ENCODE measurements at regions not wholly inside any gene's neighbourhood (a gene's known extent, or its start where the extent isn't known, plus 50 kb on each side); places are given as distances from the start of the nearest gene placed in this dataset.

DNA sequence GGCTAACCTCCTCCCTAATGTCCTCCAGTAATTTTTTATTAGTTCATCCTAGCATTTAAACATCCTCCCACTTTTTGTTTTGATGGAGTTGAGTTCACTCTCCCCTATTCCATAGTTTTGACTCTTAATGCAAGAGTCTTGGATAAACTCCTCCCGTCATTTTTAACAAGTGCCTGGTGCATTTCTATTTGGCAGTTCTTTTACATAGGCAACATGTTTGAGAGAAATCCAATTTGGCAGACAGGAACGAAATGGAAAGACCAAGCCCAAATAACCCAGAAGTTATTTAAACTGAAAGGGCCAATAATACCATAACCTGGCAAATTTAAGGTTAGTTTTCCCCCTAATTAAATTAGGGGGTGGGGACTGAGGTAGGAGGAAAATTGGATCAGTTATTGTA, 291.5 kb upstream of the MANEA start:
- Histone ChIP-seq H3K79me2 (ENCODE audit: insufficient read depth, low read length) (no peaks in the 10 kb centered on the region), H2AFZ (ENCODE audit: low read depth, low read length, poor library complexity, severe bottlenecking) (no peak overlapping the region), H3K9ac (ENCODE audit: low read length) (no peak overlapping the region), H3K27me3 (ENCODE audit: insufficient read depth, low read length) (no peaks in the 10 kb centered on the region), H4K20me1 (ENCODE audit: insufficient read depth) (no peaks in the 10 kb centered on the region), H3K4me3 (replicated peaks in 1 of 2; ENCODE audit: low read depth in 1 of 2, low read length in 2 of 2) (no peak overlapping the region), H3K9me3 (ENCODE audit: control insufficient read depth in 1 of 2, insufficient read depth in 1 of 2, low read depth in 1 of 2, low read length in 2 of 2) (no peaks in the 10 kb centered on the region; a peak in 1 of 4 replicates), H3K36me3 (ENCODE audit: control insufficient read depth in 1 of 2, insufficient read depth in 2 of 2, low read length in 2 of 2) (no peaks in the 10 kb centered on the region), H3K9me2 (ENCODE audit: insufficient read depth) (no peaks in the 10 kb centered on the region), H3K27ac (ENCODE audit: low read depth, low read length) (no peak overlapping the region), H3K4me2 (ENCODE audit: low read length) (no peak overlapping the region), H3K4me1 (ENCODE audit: control insufficient read depth in 1 of 2, insufficient read depth in 2 of 2, low read length in 2 of 2) (no peaks in the 10 kb centered on the region)
- BruUV-seq (replicated peaks) = no TSS peak
- RAD21 ChIA-PET (ENCODE audit: low non-redundant PET in 1 of 2, low total read pairs in 2 of 2, uncharacterized antibody in 2 of 2, unreplicated experiment in 2 of 2) = no interaction called here
- CTCF ChIA-PET = no interaction called here
- ATAC-seq (no peak), DNase-seq (ENCODE audit: low read depth, low spot score) (no peak)
- intact Hi-C loops (cut with micrococcal nuclease) = no loop called here
- TF ChIP-seq SP1 (IDR thresholded peaks at IDR 0.05; ENCODE audit: low read depth) (no peak), JUND (IDR thresholded peaks at IDR 0.05) (no peak), SRF (IDR thresholded peaks at IDR 0.05; ENCODE audit: low read depth) (no peak), REST (IDR thresholded peaks at IDR 0.05; ENCODE audit: low read depth) (no peak), FOSL1 (IDR thresholded peaks at IDR 0.05; ENCODE audit: low read depth) (no peak), POLR2AphosphoS5 (IDR thresholded peaks at IDR 0.05; ENCODE audit: low read depth, low read length) (no peak), EGR1 (IDR thresholded peaks at IDR 0.05; ENCODE audit: low read depth) (no peak), EZH2phosphoT487 (IDR thresholded peaks at IDR 0.05; ENCODE audit: borderline replicate concordance) (no peak), YY1 (IDR thresholded peaks at IDR 0.05; ENCODE audit: extremely low read depth, insufficient replicate concordance, low read depth, low read length) (no peak), SIN3A (IDR thresholded peaks at IDR 0.05; ENCODE audit: low read depth) (no peak), ZBTB33 (IDR thresholded peaks at IDR 0.05; ENCODE audit: extremely low read depth, insufficient replicate concordance, low read length) (no peak), CEBPB (IDR thresholded peaks at IDR 0.05; ENCODE audit: low read depth) (no peak), CTCF (IDR thresholded peaks at IDR 0.05 in 2 of 3, conservative IDR thresholded peaks at IDR 0.05 in 1 of 3; ENCODE audit: borderline replicate concordance in 1 of 3, insufficient read depth in 1 of 3, low read depth in 2 of 3, low read length in 2 of 3) (no peak)
- TF ChIP-seq, protein P1, sequence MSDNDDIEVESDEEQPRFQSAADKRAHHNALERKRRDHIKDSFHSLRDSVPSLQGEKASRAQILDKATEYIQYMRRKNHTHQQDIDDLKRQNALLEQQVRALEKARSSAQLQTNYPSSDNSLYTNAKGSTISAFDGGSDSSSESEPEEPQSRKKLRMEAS (IDR thresholded peaks at IDR 0.05) = no peak
- POLR2A ChIA-PET = no interaction called here
